ENCODE measurements at regions not wholly inside any gene's neighbourhood (a gene's known extent, or its start where the extent isn't known, plus 50 kb on each side); places are given as distances from the start of the nearest gene placed in this dataset.
"Not testable (repeated sequence)": the region's sequence is repeated elsewhere in the genome, so short reads cannot be mapped to it uniquely, and the experiment has no call there.

- FAIRE-seq, result no peak
These were observed 167.1 kb upstream of the ZNF337 start for GRCh38 chr20:25863536-25864325.

GRCh38 chr20:25862967-25863530, 166.4 kb upstream of the ZNF337 start:
- FAIRE-seq, result not testable (repeated sequence)

GRCh38 chr20:25860531-25861150, 164.0 kb upstream of the ZNF337 start:
- FAIRE-seq, result no peak

GRCh38 chr20:25859649-25860530, 163.2 kb upstream of the ZNF337 start:
- FAIRE-seq, result no peak

GRCh38 chr20:25858495-25859425, 162.1 kb upstream of the ZNF337 start:
- FAIRE-seq, result no peak

- FAIRE-seq, result not testable (repeated sequence)
These were observed 160.6 kb upstream of the ZNF337 start for GRCh38 chr20:25857091-25857788.

- no peak for FAIRE-seq
These were observed 159.7 kb upstream of the ZNF337 start for GRCh38 chr20:25856256-25856884.

- FAIRE-seq, result not testable (repeated sequence)
These were observed 159.0 kb upstream of the ZNF337 start for GRCh38 chr20:25855451-25856156.

- FAIRE-seq, result not testable (repeated sequence)
These were observed 158.0 kb upstream of the ZNF337 start for GRCh38 chr20:25854666-25855065.

GRCh38 chr20:25853718-25854388, 157.2 kb upstream of the ZNF337 start:
- FAIRE-seq, result not testable (repeated sequence)

GRCh38 chr20:25852968-25853717, 156.5 kb upstream of the ZNF337 start:
- not testable (repeated sequence) for FAIRE-seq

- FAIRE-seq, result not testable (repeated sequence)
These were observed 153.5 kb upstream of the ZNF337 start for GRCh38 chr20:25850133-25850532.

- FAIRE-seq, result no peak
These were observed 151.6 kb upstream of the ZNF337 start for GRCh38 chr20:25848222-25848621.

GRCh38 chr20:25844640-25845039, 148.0 kb upstream of the ZNF337 start:
- not testable (repeated sequence) for FAIRE-seq

GRCh38 chr20:25813511-25813910, 116.9 kb upstream of the ZNF337 start:
- FAIRE-seq, result not testable (repeated sequence)

GRCh38 chr20:25798174-25798993, 101.7 kb upstream of the ZNF337 start:
- not testable (repeated sequence) for FAIRE-seq

- FAIRE-seq, result not testable (repeated sequence)
These were observed 100.4 kb upstream of the ZNF337 start for GRCh38 chr20:25797062-25797461.

Measured in colon (tissue), 2 donors.